ENCODE measurements at regions not wholly inside any gene's neighbourhood (a gene's known extent, or its start where the extent isn't known, plus 50 kb on each side); places are given as distances from the start of the nearest gene placed in this dataset.
"Not testable (repeated sequence)": the region's sequence is repeated elsewhere in the genome, so short reads cannot be mapped to it uniquely, and the experiment has no call there.

GRCh38 chr10:36026081-36026480 lies 384.0 kb upstream of the FZD8 start:
- DNase-seq = no peak

- DNase-seq = peak; percentile 35
These were observed 381.8 kb upstream of the FZD8 start for GRCh38 chr10:36023939-36024338.

- DNase-seq = no peak
These were observed 379.0 kb upstream of the FZD8 start for GRCh38 chr10:36021096-36021495.

GRCh38 chr10:36019749-36020148 lies 377.7 kb upstream of the FZD8 start:
- no peak for DNase-seq

- DNase-seq = no peak
These were observed 376.9 kb upstream of the FZD8 start for GRCh38 chr10:36018996-36019395.

- DNase-seq = no peak
These were observed 375.0 kb upstream of the FZD8 start for GRCh38 chr10:36017137-36017536.

GRCh38 chr10:36007369-36007768 lies 365.3 kb upstream of the FZD8 start:
- no peak for DNase-seq

- no peak for DNase-seq
These were observed 361.6 kb upstream of the FZD8 start for GRCh38 chr10:36003688-36004087.

- DNase-seq = no peak
These were observed 361.0 kb upstream of the FZD8 start for GRCh38 chr10:36003031-36003600.

GRCh38 chr10:36002445-36002844 lies 360.3 kb upstream of the FZD8 start:
- DNase-seq = no peak

- not testable (repeated sequence) for DNase-seq
These were observed 358.7 kb upstream of the FZD8 start for GRCh38 chr10:36000754-36001153.

- DNase-seq = no peak
These were observed 355.9 kb upstream of the FZD8 start for GRCh38 chr10:35998026-35998425.

- DNase-seq = no peak
These were observed 353.4 kb upstream of the FZD8 start for GRCh38 chr10:35995485-35995884.

- DNase-seq = peak; percentile 64
These were observed 351.8 kb upstream of the FZD8 start for GRCh38 chr10:35993591-35994515.

- DNase-seq = no peak
These were observed 350.0 kb upstream of the FZD8 start for GRCh38 chr10:35992107-35992506.

GRCh38 chr10:35986756-35987502 lies 344.8 kb upstream of the FZD8 start:
- DNase-seq = no peak

GRCh38 chr10:35979116-35979515 lies 337.0 kb upstream of the FZD8 start:
- DNase-seq = no peak

GRCh38 chr10:35973912-35974591 lies 332.0 kb upstream of the FZD8 start:
- not testable (repeated sequence) for DNase-seq

- DNase-seq = no peak
These were observed 330.2 kb upstream of the FZD8 start for GRCh38 chr10:35972275-35972674.

GRCh38 chr10:35971397-35971796 lies 329.3 kb upstream of the FZD8 start:
- no peak for DNase-seq

- no peak for DNase-seq
These were observed 321.6 kb upstream of the FZD8 start for GRCh38 chr10:35963685-35964084.

GRCh38 chr10:35961501-35961900 lies 319.4 kb upstream of the FZD8 start:
- no peak for DNase-seq

GRCh38 chr10:35959252-35959651 lies 317.2 kb upstream of the FZD8 start:
- no peak for DNase-seq
